Coronary artery (tissue), 2 donors: ENCODE measurements at regions not wholly inside any gene's neighbourhood (a gene's known extent, or its start where the extent isn't known, plus 50 kb on each side); places are given as distances from the start of the nearest gene placed in this dataset.

Experiments
- DNase-seq: peaks from one replicate; pipeline ENCODE4 v3.0.0-alpha.2; 2017; ENCODE audit warnings: low spot score
- H3K27ac ChIP-seq, 2 donors: fragments of 200-600 bp; sonication (generic); one replicate each; pipeline ENCODE4 v1.5.1; 2016 to 2019
- H3K4me3 ChIP-seq: fragments of 200-600 bp; sonication (generic); 2 replicates; pipeline ENCODE4 v1.5.1; 2016; ENCODE audit warnings: mild to moderate bottlenecking, moderate library complexity
- CTCF ChIP-seq: fragments of 200-600 bp; sonication (generic); IDR thresholded peaks from one replicate; pipeline ENCODE4 v1.5.1; 2019; ENCODE audit warnings: antibody characterized with exemption

GRCh38 chr14:89573399-89573657 lies 156.3 kb upstream of the FOXN3 start:
- DNase-seq, result no peak
- no peak overlapping the region for H3K27ac ChIP-seq
- no peak for TF ChIP-seq CTCF
- no peak overlapping the region for H3K4me3 ChIP-seq

GRCh38 chr14:89572596-89573398 lies 155.8 kb upstream of the FOXN3 start:
- H3K4me3 ChIP-seq, result no peak overlapping the region
- H3K27ac ChIP-seq, result no peak overlapping the region
- no peak for TF ChIP-seq CTCF
- no peak for DNase-seq

- no peak for TF ChIP-seq CTCF
- Histone ChIP-seq H3K4me3 (no peak overlapping the region), H3K27ac (no peak overlapping the region)
- no peak for DNase-seq
These were observed 154.5 kb upstream of the FOXN3 start for GRCh38 chr14:89571491-89571890.

- no peak for DNase-seq
- H3K4me3 ChIP-seq, result no peak overlapping the region
- TF ChIP-seq CTCF, result no peak
- no peak overlapping the region for H3K27ac ChIP-seq
These were observed 149.8 kb upstream of the FOXN3 start for GRCh38 chr14:89566644-89567415.

GRCh38 chr14:89566180-89566579 lies 149.1 kb upstream of the FOXN3 start:
- no peak for DNase-seq
- Histone ChIP-seq H3K27ac (no peak overlapping the region), H3K4me3 (no peak overlapping the region)
- no peak for TF ChIP-seq CTCF

- Histone ChIP-seq H3K4me3 (no peak overlapping the region), H3K27ac (no peak overlapping the region)
- no peak for TF ChIP-seq CTCF
- DNase-seq, result no peak
These were observed 148.6 kb upstream of the FOXN3 start for GRCh38 chr14:89565607-89566006.

GRCh38 chr14:89564989-89565388 lies 148.0 kb upstream of the FOXN3 start:
- no peak for DNase-seq
- no peak overlapping the region for H3K4me3 ChIP-seq
- H3K27ac ChIP-seq, result peak overlapping the region in 1 of 2 donors; percentile 50
- no peak for TF ChIP-seq CTCF
